Astrocyte (in vitro differentiated cells and primary cell): ENCODE measurements at regions not wholly inside any gene's neighbourhood (a gene's known extent, or its start where the extent isn't known, plus 50 kb on each side); places are given as distances from the start of the nearest gene placed in this dataset.

Experiments used
- CTCF ChIP-seq: IDR thresholded peaks from 2 replicates; pipeline ENCODE4 v1.5.1; 2011; ENCODE audit warnings: low read depth, mild to moderate bottlenecking, inconsistent platforms, low read length, moderate library complexity; ENCODE audit not compliant: insufficient read depth
- EZH2 ChIP-seq: IDR thresholded peaks from 2 replicates; pipeline ENCODE4 v1.6.1; 2012; ENCODE audit warnings: mild to moderate bottlenecking, low read length, inconsistent platforms; ENCODE audit not compliant: insufficient read depth

- no peak for TF ChIP-seq CTCF
- no peak for TF ChIP-seq EZH2
Observed at GRCh38 chr1:38204698-38205097, 158.1 kb upstream of the POU3F1 start.
